Cerebellar cortex (tissue), 1 donor: ENCODE measurements at regions not wholly inside any gene's neighbourhood (a gene's known extent, or its start where the extent isn't known, plus 50 kb on each side); places are given as distances from the start of the nearest gene placed in this dataset.
"Not testable (repeated sequence)": the region's sequence is repeated elsewhere in the genome, so short reads cannot be mapped to it uniquely, and the experiment has no call there.

Experiments
- DNase-seq: peaks from one replicate; pipeline ENCODE4 v3.0.0-alpha.2; 2015; ENCODE audit warnings: low spot score

DNA sequence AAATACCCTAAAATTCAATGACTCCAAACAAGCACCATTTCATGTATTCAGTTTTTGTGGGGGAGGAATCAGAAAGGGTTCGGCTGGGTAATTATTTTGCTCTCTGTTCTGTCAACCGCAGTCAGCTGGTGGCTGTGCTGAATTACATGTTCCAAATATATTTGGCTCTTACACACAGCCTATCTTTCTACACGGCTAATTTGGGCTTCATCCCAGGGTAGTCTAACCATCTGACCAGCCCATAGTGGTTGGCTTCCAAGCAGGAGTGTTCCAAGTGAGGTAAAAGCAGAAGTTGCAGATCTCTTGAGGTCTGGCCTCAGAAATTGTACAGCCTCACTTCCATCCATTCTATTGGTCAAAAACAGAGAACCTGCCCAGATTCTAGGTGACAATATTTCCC is 760.8 kb upstream of the SEMA6D start:
- peak; percentile 96 for DNase-seq

DNA sequence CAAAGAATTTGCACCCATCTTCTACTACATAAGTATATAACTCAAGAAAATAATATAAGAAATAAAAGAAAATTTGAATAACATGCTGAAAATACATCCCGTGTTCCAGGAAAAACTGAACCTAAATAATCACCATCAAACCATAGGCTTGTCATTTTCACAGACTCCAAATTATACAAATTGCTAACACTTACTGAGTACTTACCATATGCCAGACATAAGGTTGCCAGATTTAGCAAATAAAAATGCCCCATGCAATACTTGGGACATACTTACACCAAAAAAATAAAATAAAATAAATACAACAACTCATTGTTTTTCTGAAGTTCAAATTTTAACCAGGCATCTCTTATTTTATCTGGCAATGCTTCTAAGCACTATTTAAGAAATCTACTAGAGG is 760.4 kb upstream of the SEMA6D start:
- no peak for DNase-seq

DNA sequence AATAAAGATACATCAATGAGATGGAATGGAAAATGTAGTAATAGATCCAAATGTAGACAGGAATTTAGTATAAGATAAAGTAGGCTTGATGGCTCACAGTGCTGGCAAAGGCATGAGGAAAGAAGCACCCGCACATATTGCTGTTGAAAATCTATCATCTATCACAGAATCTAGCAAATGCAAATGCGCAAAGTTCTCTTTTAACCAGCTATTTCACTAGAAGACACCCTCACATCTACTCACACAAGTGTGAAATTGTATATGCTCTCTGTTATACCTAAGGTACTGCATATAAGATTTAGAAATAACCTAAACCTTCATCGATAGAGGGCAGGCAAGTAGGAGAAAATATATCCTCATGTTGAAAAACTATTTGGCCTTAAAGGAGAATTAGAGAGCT is 756.7 kb upstream of the SEMA6D start:
- DNase-seq: no peak

- DNase-seq: peak; percentile 17
Measured at GRCh38 chr15:46961795-46962194, 755.5 kb upstream of the SEMA6D start.

GRCh38 chr15:46988055-46988454 is 729.2 kb upstream of the SEMA6D start:
- not testable (repeated sequence) for DNase-seq

DNA sequence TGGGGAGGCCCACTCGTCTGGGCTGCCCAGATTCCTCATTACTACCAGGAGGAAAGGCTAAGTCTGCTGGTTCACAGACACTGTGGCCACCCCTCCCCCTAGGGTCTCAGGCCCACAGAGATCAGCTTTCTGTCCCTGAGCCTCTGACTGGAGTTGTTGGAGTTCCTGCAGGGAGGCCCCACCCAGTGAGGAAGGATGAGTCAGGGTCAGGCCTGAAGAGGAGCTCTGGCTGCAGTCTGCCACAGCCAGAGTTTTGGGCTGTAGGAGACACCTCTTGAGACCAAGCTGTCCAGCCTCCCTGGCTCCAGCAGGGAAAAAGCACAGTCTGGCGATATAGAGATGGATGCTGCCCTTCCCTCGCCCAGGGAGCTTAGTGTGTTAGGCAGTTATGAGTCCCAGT is 720.9 kb upstream of the SEMA6D start:
- no peak for DNase-seq

- DNase-seq: no peak
Measured at GRCh38 chr15:46997501-46997900, 719.8 kb upstream of the SEMA6D start.

- no peak for DNase-seq
Measured at GRCh38 chr15:47003568-47003967, 713.7 kb upstream of the SEMA6D start.

DNA sequence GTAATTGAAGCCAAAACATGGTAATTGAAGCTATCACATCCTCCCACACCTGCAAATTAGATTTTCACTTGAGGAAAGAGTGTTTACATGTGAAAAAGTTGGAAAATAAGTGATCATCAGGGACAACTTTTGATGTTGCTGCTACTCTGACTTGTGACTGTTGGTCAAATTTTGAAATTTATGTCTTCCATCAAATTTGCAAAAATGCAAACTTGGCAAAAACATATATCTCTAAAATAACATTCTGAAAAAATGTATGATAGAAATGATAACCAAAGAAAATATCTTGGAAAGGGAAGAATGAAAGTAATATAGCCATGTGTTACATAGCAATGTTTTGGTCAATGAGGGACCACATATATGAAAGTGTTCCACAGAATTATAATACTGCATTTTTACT is 703.9 kb upstream of the SEMA6D start:
- no peak for DNase-seq

GRCh38 chr15:47027322-47027946 is 689.9 kb upstream of the SEMA6D start:
- DNase-seq: peak; percentile 6

DNA sequence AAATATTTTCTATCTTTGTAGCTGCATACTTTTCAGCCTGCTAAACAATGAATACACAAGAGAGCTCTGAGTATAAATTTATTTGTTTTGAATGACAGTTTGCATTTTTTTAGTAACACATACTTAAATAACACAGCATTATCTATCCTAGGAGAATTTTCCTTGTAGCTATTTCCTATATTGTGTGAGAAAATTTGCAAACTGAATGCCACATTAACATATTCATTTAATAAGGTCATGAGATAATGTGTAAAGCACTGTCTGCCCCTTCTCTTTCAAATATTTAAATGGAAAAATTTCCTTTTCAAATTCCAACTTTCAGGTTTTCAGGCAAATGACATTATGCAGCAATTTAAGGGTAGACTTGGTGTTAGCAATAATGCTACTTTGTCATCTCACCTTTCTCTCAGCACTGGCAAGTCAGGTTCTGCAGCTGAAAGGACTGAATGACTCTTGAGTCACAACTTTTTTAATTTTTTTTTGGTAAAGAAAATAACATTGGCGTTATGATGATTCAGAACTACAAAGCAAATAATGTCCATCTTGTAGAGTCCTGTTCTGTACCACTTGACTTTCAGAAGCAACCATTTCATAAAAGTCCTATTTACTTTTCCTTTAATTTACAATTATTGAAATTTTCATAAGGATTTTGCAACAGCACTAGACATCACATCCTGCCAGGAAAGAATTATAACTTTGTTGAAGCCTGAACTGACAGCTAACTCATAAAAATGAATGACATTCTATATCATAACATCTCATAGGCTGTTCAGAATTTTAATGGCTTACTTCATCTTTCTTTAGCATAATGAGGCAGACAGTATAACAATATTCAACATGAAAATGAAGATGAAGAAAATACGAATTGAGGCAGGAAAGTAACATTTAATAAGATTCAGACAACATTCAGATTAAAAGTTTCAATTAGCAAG is 681.6 kb upstream of the SEMA6D start:
- no peak for DNase-seq

DNA sequence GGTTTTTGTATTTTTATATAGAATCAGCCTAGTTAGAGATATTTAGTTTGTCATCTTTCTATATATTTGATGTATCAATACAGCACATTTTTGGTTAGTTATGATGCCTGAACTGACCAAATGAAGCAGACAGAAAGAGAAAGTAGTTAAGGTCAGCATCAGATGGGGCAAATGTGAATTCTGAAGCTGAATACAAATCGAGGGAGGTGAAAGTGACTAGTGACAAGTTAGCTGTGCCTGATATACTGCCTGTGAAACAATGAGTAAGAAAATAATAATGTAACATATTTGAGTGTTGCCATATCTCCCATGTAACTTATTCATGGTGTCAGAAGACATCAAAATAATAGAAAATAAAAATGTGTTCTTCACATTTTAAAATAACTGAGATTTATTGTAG is 680.3 kb upstream of the SEMA6D start:
- peak; percentile 2 for DNase-seq

DNA sequence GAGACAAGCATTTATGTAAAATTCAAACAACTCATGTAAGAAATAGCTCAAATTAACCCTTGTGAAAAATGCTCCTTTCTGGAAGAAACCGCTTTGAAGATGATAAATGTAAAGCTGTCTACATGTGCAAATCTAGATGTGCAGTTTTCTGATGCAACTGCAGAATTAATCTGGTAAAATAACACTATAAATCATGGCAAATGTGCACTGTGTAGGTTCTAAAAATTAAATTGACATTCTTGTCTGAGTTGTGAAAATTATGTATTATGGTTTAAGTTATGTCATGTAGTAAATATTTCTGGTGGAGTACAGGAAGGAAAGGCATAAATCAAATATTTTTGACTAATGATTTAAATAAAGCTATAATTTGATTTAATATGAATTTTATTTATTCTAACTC is 678.1 kb upstream of the SEMA6D start:
- DNase-seq: no peak

GRCh38 chr15:47041301-47041700 is 676.0 kb upstream of the SEMA6D start:
- no peak for DNase-seq

DNA sequence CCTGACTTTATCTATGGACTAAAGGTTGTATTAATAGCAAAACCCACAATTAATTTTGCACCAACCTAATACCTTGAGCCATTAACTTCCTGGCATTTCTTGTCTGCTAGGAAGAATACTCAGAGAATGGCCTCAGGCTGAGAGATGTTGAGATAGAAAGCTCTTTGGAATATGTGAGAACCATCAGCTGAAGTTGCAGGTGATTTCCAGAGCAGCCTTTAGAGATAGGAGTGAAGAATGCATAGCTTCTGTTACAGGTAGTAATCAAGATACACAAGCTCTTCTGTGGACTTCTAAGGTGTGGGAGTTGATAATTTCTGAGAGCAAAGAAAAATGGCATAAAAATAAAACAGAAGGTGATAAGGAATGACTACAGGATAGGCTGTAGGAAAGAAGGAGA is 669.3 kb upstream of the SEMA6D start:
- DNase-seq: not testable (repeated sequence)

- DNase-seq: no peak
Measured at GRCh38 chr15:47066392-47066791, 650.9 kb upstream of the SEMA6D start.

- not testable (repeated sequence) for DNase-seq
Measured at GRCh38 chr15:47077846-47078245, 639.5 kb upstream of the SEMA6D start.

GRCh38 chr15:47095833-47096232 is 621.5 kb upstream of the SEMA6D start:
- DNase-seq: no peak

- DNase-seq: not testable (repeated sequence)
Measured at GRCh38 chr15:47098526-47098925, 618.8 kb upstream of the SEMA6D start.

DNA sequence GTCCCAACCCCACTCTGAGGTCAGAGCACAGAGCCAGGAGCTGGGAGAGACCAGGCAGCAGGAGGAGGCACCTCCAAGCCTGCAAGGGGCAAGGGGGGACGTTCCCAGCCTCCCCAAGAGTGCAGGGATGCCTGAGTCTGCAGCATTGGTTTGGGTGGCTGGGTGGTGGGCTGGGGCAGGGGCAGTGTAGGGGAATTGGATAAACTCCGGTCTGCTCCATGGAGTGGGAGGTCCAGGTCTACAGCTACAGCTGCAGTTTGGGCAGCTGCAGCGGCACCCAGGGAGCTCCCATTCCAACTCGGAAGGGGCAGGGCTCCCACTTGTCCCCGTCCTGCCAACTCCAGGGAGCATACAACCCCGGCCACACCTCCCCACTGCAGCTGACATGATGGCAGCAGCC is 617.5 kb upstream of the SEMA6D start:
- not testable (repeated sequence) for DNase-seq

GRCh38 chr15:47108800-47109199 is 608.5 kb upstream of the SEMA6D start:
- not testable (repeated sequence) for DNase-seq

DNA sequence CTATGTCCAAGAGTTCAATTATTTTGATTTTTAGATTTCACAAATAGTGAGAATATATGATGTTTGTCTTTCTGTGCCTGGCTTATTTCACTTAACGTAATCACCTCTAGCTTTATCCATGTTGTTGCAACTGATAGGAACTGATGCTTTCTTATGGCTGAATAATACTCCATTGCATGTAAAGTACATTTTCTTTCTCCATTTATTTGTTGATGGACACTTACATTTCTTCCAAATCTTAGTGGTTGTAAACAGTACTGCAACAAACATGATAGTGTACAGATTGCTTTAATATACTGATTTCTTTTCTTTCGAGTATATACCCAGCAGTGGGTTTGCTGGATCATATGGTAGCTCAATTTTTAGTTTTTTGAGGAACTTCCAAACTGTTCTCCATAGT is 600.6 kb upstream of the SEMA6D start:
- DNase-seq: no peak

- DNase-seq: no peak
Measured at GRCh38 chr15:47119349-47119748, 598.0 kb upstream of the SEMA6D start.
